Astrocyte (in vitro differentiated cells and primary cell): ENCODE measurements at regions not wholly inside any gene's neighbourhood (a gene's known extent, or its start where the extent isn't known, plus 50 kb on each side); places are given as distances from the start of the nearest gene placed in this dataset.

Experiments used
- DNase-seq: peaks from one replicate; pipeline ENCODE4 v3.0.0-alpha.2; 2010; ENCODE audit warnings: low read depth
- FAIRE-seq: peaks from 2 replicates; lab custom pipeline; 2011; peaks lifted over from hg19 to GRCh38; lab: Jason Lieb, UNC
- H2AFZ ChIP-seq: 2 replicates; pipeline ENCODE4 v1.6.0; 2012; ENCODE audit warnings: low read depth, low read length, inconsistent platforms
- H3K27ac ChIP-seq: 2 replicates; pipeline ENCODE4 v1.5.1; 2011; ENCODE audit warnings: low read depth, low read length, inconsistent platforms
- H3K27me3 ChIP-seq: 2 replicates; pipeline ENCODE4 v1.6.0; 2011; ENCODE audit warnings: low read length, inconsistent platforms; ENCODE audit not compliant: insufficient read depth
- H3K36me3 ChIP-seq: 2 replicates; pipeline ENCODE4 v1.5.1; 2011; ENCODE audit warnings: low read length, inconsistent platforms; ENCODE audit not compliant: insufficient read depth
- H3K4me1 ChIP-seq: 2 replicates; pipeline ENCODE4 v1.5.1; 2011; ENCODE audit warnings: low read length, inconsistent platforms; ENCODE audit not compliant: insufficient read depth
- H3K4me2 ChIP-seq: 2 replicates; pipeline ENCODE4 v1.6.0; 2012; ENCODE audit warnings: low read length, inconsistent platforms
- H3K4me3 ChIP-seq: 2 replicates; pipeline ENCODE4 v1.5.1; 2011; ENCODE audit warnings: low read depth, mild to moderate bottlenecking, low read length, inconsistent platforms; ENCODE audit not compliant: insufficient read depth
- H3K79me2 ChIP-seq: 2 replicates; pipeline ENCODE4 v1.6.0; 2012; ENCODE audit warnings: mild to moderate bottlenecking, low read length, inconsistent platforms; ENCODE audit not compliant: insufficient read depth
- H3K9ac ChIP-seq: 2 replicates; pipeline ENCODE4 v1.6.0; 2012; ENCODE audit warnings: mild to moderate bottlenecking, low read length, inconsistent platforms
- H3K9me3 ChIP-seq: 2 replicates; pipeline ENCODE4 v1.5.1; 2012; ENCODE audit warnings: low read depth, mild to moderate bottlenecking, low read length, inconsistent platforms; ENCODE audit not compliant: insufficient read depth
- H4K20me1 ChIP-seq: 2 replicates; pipeline ENCODE4 v1.6.0; 2012; ENCODE audit warnings: low read length, inconsistent platforms; ENCODE audit not compliant: insufficient read depth
- H3K27ac Mint-ChIP-seq: one replicate; pipeline ENCODE4 v1.8.0; 2021; ENCODE audit warnings: mild to moderate bottlenecking, mixed read lengths; ENCODE audit not compliant: unreplicated experiment
- H3K27me3 Mint-ChIP-seq: one replicate; pipeline ENCODE4 v1.8.0; 2021; ENCODE audit warnings: low read depth, mixed read lengths; ENCODE audit not compliant: unreplicated experiment
- H3K36me3 Mint-ChIP-seq: one replicate; pipeline ENCODE4 v1.8.0; 2021; ENCODE audit warnings: low read depth, mixed read lengths; ENCODE audit not compliant: unreplicated experiment
- H3K4me1 Mint-ChIP-seq: one replicate; pipeline ENCODE4 v1.8.0; 2021; ENCODE audit warnings: low read depth, mixed read lengths; ENCODE audit not compliant: unreplicated experiment
- H3K4me3 Mint-ChIP-seq: one replicate; pipeline ENCODE4 v1.8.0; 2021; ENCODE audit warnings: mild to moderate bottlenecking, moderate library complexity, mixed read lengths; ENCODE audit not compliant: unreplicated experiment
- H3K9me3 Mint-ChIP-seq: one replicate; pipeline ENCODE4 v1.8.0; 2021; ENCODE audit warnings: mild to moderate bottlenecking, mixed read lengths; ENCODE audit not compliant: unreplicated experiment
- CTCF ChIP-seq: IDR thresholded peaks from 2 replicates; pipeline ENCODE4 v1.5.1; 2011; ENCODE audit warnings: low read depth, mild to moderate bottlenecking, inconsistent platforms, low read length, moderate library complexity; ENCODE audit not compliant: insufficient read depth
- EZH2 ChIP-seq: IDR thresholded peaks from 2 replicates; pipeline ENCODE4 v1.6.1; 2012; ENCODE audit warnings: mild to moderate bottlenecking, low read length, inconsistent platforms; ENCODE audit not compliant: insufficient read depth

DNA sequence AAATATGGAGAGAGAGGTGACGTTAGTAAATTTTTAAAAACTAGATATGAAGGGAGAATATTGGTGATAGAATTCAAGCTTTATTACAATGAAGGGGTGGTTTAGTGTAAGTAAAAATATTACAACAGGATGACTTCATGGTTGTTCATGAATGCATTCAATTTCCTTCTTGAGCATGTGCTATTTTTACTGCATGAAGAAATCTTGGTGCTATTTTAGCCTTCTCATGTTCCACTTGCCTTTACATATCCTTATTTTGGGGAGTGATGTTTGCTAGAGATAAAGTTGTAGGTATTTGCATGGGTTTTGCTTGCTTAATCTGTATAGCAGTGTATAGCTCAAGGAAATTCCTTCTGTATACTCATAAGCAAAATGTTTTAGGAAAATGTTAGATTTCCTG lies 195.0 kb upstream of the MMADHC start:
- peaks cover 2% of the 10 kb centered on the region for H3K9me3 Mint-ChIP-seq
- Histone ChIP-seq H2AFZ (no peak overlapping the region), H3K36me3 (no peaks in the 10 kb centered on the region), H3K9ac (no peak overlapping the region), H3K9me3 (no peaks in the 10 kb centered on the region), H3K4me1 (no peaks in the 10 kb centered on the region), H3K4me3 (no peak overlapping the region), H3K27ac (no peak overlapping the region), H4K20me1 (no peaks in the 10 kb centered on the region), H3K79me2 (no peaks in the 10 kb centered on the region), H3K27me3 (no peaks in the 10 kb centered on the region), H3K4me2 (no peak overlapping the region)
- no peaks in the 10 kb centered on the region for H3K36me3 Mint-ChIP-seq
- H3K4me3 Mint-ChIP-seq, result no peak overlapping the region
- TF ChIP-seq EZH2, result no peak
- TF ChIP-seq CTCF, result no peak
- H3K27me3 Mint-ChIP-seq, result peaks cover 7% of the 10 kb centered on the region
- no peak for DNase-seq
- peaks cover 2% of the 10 kb centered on the region for H3K4me1 Mint-ChIP-seq
- FAIRE-seq, result no peak
- no peak overlapping the region for H3K27ac Mint-ChIP-seq

- DNase-seq (no peak), FAIRE-seq (no peak)
- Histone ChIP-seq H3K79me2 (no peaks in the 10 kb centered on the region), H3K9me3 (no peaks in the 10 kb centered on the region), H3K4me1 (no peaks in the 10 kb centered on the region), H2AFZ (no peak overlapping the region), H3K4me3 (no peak overlapping the region), H3K27ac (no peak overlapping the region), H4K20me1 (no peaks in the 10 kb centered on the region), H3K4me2 (no peak overlapping the region), H3K9ac (no peak overlapping the region), H3K27me3 (no peaks in the 10 kb centered on the region), H3K36me3 (no peaks in the 10 kb centered on the region)
- H3K4me3 Mint-ChIP-seq, result no peak overlapping the region
- H3K27ac Mint-ChIP-seq, result no peak overlapping the region
- TF ChIP-seq EZH2 (no peak), CTCF (no peak)
- no peaks in the 10 kb centered on the region for H3K36me3 Mint-ChIP-seq
- peaks cover 2% of the 10 kb centered on the region for H3K4me1 Mint-ChIP-seq
- peaks cover 7% of the 10 kb centered on the region for H3K27me3 Mint-ChIP-seq
- H3K9me3 Mint-ChIP-seq, result peaks cover 2% of the 10 kb centered on the region
These were observed 193.8 kb upstream of the MMADHC start for GRCh38 chr2:149781263-149781808.

GRCh38 chr2:149773006-149773405 lies 185.4 kb upstream of the MMADHC start:
- TF ChIP-seq EZH2, result no peak
- no peak for TF ChIP-seq CTCF
- H3K27ac Mint-ChIP-seq, result no peak overlapping the region
- DNase-seq, result no peak
- no peaks in the 10 kb centered on the region for H3K9me3 Mint-ChIP-seq
- no peak overlapping the region for H3K4me3 ChIP-seq
- H3K36me3 ChIP-seq, result no peaks in the 10 kb centered on the region
- H3K27me3 Mint-ChIP-seq, result no peaks in the 10 kb centered on the region
- no peak overlapping the region for H3K27ac ChIP-seq
- H3K79me2 ChIP-seq, result no peaks in the 10 kb centered on the region
- H2AFZ ChIP-seq, result no peak overlapping the region
- no peak overlapping the region for H3K4me3 Mint-ChIP-seq
- H3K4me2 ChIP-seq, result no peak overlapping the region
- no peaks in the 10 kb centered on the region for H3K27me3 ChIP-seq
- H4K20me1 ChIP-seq, result no peaks in the 10 kb centered on the region
- H3K9me3 ChIP-seq, result no peaks in the 10 kb centered on the region
- no peaks in the 10 kb centered on the region for H3K36me3 Mint-ChIP-seq
- H3K4me1 Mint-ChIP-seq, result peaks cover 17% of the 10 kb centered on the region
- H3K4me1 ChIP-seq, result peaks cover 7% of the 10 kb centered on the region
- no peak overlapping the region for H3K9ac ChIP-seq
- no peak for FAIRE-seq
